GM12878 (cell line): ENCODE measurements at regions not wholly inside any gene's neighbourhood (a gene's known extent, or its start where the extent isn't known, plus 50 kb on each side); places are given as distances from the start of the nearest gene placed in this dataset.

Source experiments
- ATAC-seq: fragments of 200-7000 bp; cut with Tn5 transposase; 3 replicates; pipeline ENCODE4 v1.9.1; 2020; ENCODE audit warnings: mild to moderate bottlenecking, moderate library complexity
- BruUV-seq: library from RNA; stranded (reverse); fragments of 400-500 nt; replicated peaks from 2 replicates; lab custom pipeline; 2021; lab: Mats Ljungman, UMichigan
- CTCF ChIA-PET: fragments of 300-600 bp; sonication (Branson Sonifier 250); formaldehyde crosslinking; extraction: SDS; loops from one replicate; lab custom pipeline; 2021; ENCODE audit warnings: inconsistent platforms; lab: Yijun Ruan, JAX
- POLR2A ChIA-PET: fragments of 350-600 bp; formaldehyde crosslinking; extraction: SDS; loops from one replicate; lab custom pipeline; 2021; ENCODE audit warnings: inconsistent platforms; lab: Charles Lee
- RAD21 ChIA-PET: fragments of 300-600 bp; sonication (Branson Sonifier 250); formaldehyde crosslinking; loops from one replicate; lab custom pipeline; 2023; ENCODE audit warnings: antibody characterized with exemption; ENCODE audit not compliant: unreplicated experiment; lab: Charles Lee
- SMC1A ChIA-PET: fragments of 300-600 bp; sonication (Branson Sonifier 250); formaldehyde crosslinking; loops from one replicate; lab custom pipeline; 2023; ENCODE audit not compliant: unreplicated experiment, uncharacterized antibody; lab: Charles Lee
- DNase-seq: peaks from one replicate; pipeline ENCODE4 v3.0.0-alpha.2; 2011; ENCODE audit warnings: low read depth, low spot score
- FAIRE-seq: peaks from 3 replicates; lab custom pipeline; 2011; peaks lifted over from hg19 to GRCh38; lab: Jason Lieb, UNC
- H2AFZ ChIP-seq: 2 replicates; pipeline ENCODE4 v1.6.0; 2011; ENCODE audit warnings: low read depth, low read length, control low read depth; ENCODE audit not compliant: control insufficient read depth
- H3K27ac ChIP-seq: 2 replicates; pipeline ENCODE4 v1.5.1; 2011; ENCODE audit warnings: control low read depth; ENCODE audit not compliant: control insufficient read depth, insufficient read depth
- H3K27me3 ChIP-seq, 2 experiments: replicated peaks in 1 of 2; 2 replicates each; pipeline versions ENCODE4 v1.6.0 to v1.6.1; 2011; ENCODE audit warnings: low read length in 1 of 2; ENCODE audit not compliant: control insufficient read depth in 2 of 2, insufficient read depth in 2 of 2
- H3K36me3 ChIP-seq, 2 experiments: 2 replicates each; pipeline ENCODE4 v1.5.1; 2011; ENCODE audit warnings: low read length in 1 of 2; ENCODE audit not compliant: control insufficient read depth in 2 of 2, insufficient read depth in 2 of 2
- H3K4me1 ChIP-seq: 2 replicates; pipeline ENCODE4 v1.6.1; 2011; ENCODE audit warnings: mild to moderate bottlenecking, low read length, moderate library complexity, mixed read lengths; ENCODE audit not compliant: control insufficient read depth, insufficient read depth
- H3K4me2 ChIP-seq: 2 replicates; pipeline ENCODE4 v1.6.0; 2011; ENCODE audit warnings: control low read depth; ENCODE audit not compliant: control insufficient read depth, insufficient read depth
- H3K4me3 ChIP-seq: fragments of 200-600 bp; sonication (generic); 2 replicates; pipeline ENCODE4 v1.5.1; 2016
- H3K79me2 ChIP-seq: 2 replicates; pipeline ENCODE4 v1.6.0; 2011; ENCODE audit warnings: low read length; ENCODE audit not compliant: control insufficient read depth, insufficient read depth
- H3K9ac ChIP-seq: 2 replicates; pipeline ENCODE4 v1.8.0; 2011; ENCODE audit warnings: low read length, control low read depth, mixed read lengths; ENCODE audit not compliant: control insufficient read depth, insufficient read depth
- H3K9me3 ChIP-seq: replicated peaks from 3 replicates; pipeline ENCODE4 v1.5.1; 2011; ENCODE audit warnings: mild to moderate bottlenecking, low read length; ENCODE audit not compliant: control insufficient read depth, insufficient read depth
- H4K20me1 ChIP-seq: 2 replicates; pipeline ENCODE4 v1.6.0; 2011; ENCODE audit not compliant: control insufficient read depth, insufficient read depth
- ASH2L ChIP-seq: fragments of 300-600, 200-600 bp; sonication (generic); IDR thresholded peaks from 2 replicates; pipeline ENCODE4 v1.6.1; 2017; ENCODE audit warnings: low read depth, mild to moderate bottlenecking, borderline replicate concordance
- BCL11A ChIP-seq: IDR thresholded peaks from 2 replicates; pipeline ENCODE4 v1.6.1; 2011; ENCODE audit warnings: low read depth, low read length
- BRCA1 ChIP-seq: IDR thresholded peaks from 2 replicates; pipeline ENCODE4 v1.6.1; 2011; ENCODE audit warnings: low read depth, low read length, improper control_type of control experiment
- CBX3 ChIP-seq: fragments of 200-600 bp; sonication (generic); IDR thresholded peaks from 2 replicates; pipeline ENCODE4 v1.6.1; 2016; ENCODE audit warnings: low read depth, borderline replicate concordance
- CEBPB ChIP-seq, 2 experiments: fragments of 150-350 bp in 1 of 2; IDR thresholded peaks; 2 replicates each; pipeline ENCODE4 v1.6.1; 2012 to 2014; ENCODE audit warnings: low read depth in 2 of 2, low read length in 2 of 2, borderline replicate concordance in 1 of 2, inconsistent platforms in 1 of 2
- MEF2A ChIP-seq: IDR thresholded peaks from 2 replicates; pipeline ENCODE4 v1.6.1; 2011; ENCODE audit warnings: low read depth, mild to moderate bottlenecking, low read length, moderate library complexity; ENCODE audit not compliant: insufficient read depth
- MXI1 ChIP-seq: fragments of 150-350 bp; IDR thresholded peaks from 2 replicates; pipeline ENCODE4 v1.6.1; 2011; ENCODE audit warnings: low read depth, mild to moderate bottlenecking, inconsistent platforms, low read length, improper control_type of control experiment
- NBN ChIP-seq: fragments of 450-650 bp; IDR thresholded peaks from 2 replicates; pipeline ENCODE4 v1.6.1; 2016
- NR2F1 ChIP-seq: fragments of 450-650 bp; conservative IDR thresholded peaks from 2 replicates; pipeline ENCODE4 v1.6.1; 2017; ENCODE audit warnings: mild to moderate bottlenecking
- PAX5 ChIP-seq: IDR thresholded peaks from 2 replicates; pipeline ENCODE4 v1.6.1; 2011; ENCODE audit warnings: low read depth, low read length, borderline replicate concordance
- POLR2AphosphoS2 ChIP-seq: IDR thresholded peaks from 2 replicates; pipeline ENCODE4 v1.6.1; 2011; ENCODE audit warnings: low read depth, mild to moderate bottlenecking, low read length, improper control_type of control experiment, moderate library complexity
- POLR2AphosphoS5 ChIP-seq: IDR thresholded peaks from 2 replicates; pipeline ENCODE4 v1.6.1; 2011; ENCODE audit warnings: mild to moderate bottlenecking, low read length, inconsistent platforms
- RAD51 ChIP-seq: fragments of 450-650 bp; IDR thresholded peaks from 2 replicates; pipeline ENCODE4 v1.6.1; 2016; ENCODE audit warnings: moderate library complexity, mild to moderate bottlenecking, inconsistent platforms
- RB1 ChIP-seq: fragments of 450-650 bp; formaldehyde crosslinking; IDR thresholded peaks from 2 replicates; pipeline ENCODE4 v1.6.1; 2017; ENCODE audit warnings: mild to moderate bottlenecking, borderline replicate concordance
- RUNX3 ChIP-seq: IDR thresholded peaks from 2 replicates; pipeline ENCODE4 v1.6.1; 2012; ENCODE audit warnings: low read length, inconsistent platforms
- SREBF2 ChIP-seq: IDR thresholded peaks from 2 replicates; pipeline ENCODE4 v1.6.1; 2012; ENCODE audit warnings: mild to moderate bottlenecking, low read length
- ZNF217 ChIP-seq: fragments of 450-650 bp; IDR thresholded peaks from 2 replicates; pipeline ENCODE4 v1.6.1; 2017; ENCODE audit warnings: antibody characterized with exemption, mild to moderate bottlenecking
- ZNF384 ChIP-seq: IDR thresholded peaks from 2 replicates; pipeline ENCODE4 v1.6.1; 2012; ENCODE audit warnings: low read depth, mild to moderate bottlenecking, low read length, improper control_type of control experiment, borderline replicate concordance
- in situ Hi-C: fragments of 300-500 bp; cut with MboI; formaldehyde crosslinking; loops from 9 replicates; pipeline ENCODE4 v1.14.3; 2018; ENCODE audit warnings: mixed read lengths
- intact Hi-C: fragments of 100-400 bp; cut with micrococcal nuclease; formaldehyde crosslinking; loops from one replicate; pipeline ENCODE4 v1.14.2; 2022; ENCODE audit not compliant: unreplicated experiment
- TF ChIP-seq, protein P1 (sequence below): fragments of 450-650 bp; IDR thresholded peaks from 2 replicates; pipeline ENCODE4 v1.6.1; 2017; ENCODE audit warnings: borderline replicate concordance

DNA sequence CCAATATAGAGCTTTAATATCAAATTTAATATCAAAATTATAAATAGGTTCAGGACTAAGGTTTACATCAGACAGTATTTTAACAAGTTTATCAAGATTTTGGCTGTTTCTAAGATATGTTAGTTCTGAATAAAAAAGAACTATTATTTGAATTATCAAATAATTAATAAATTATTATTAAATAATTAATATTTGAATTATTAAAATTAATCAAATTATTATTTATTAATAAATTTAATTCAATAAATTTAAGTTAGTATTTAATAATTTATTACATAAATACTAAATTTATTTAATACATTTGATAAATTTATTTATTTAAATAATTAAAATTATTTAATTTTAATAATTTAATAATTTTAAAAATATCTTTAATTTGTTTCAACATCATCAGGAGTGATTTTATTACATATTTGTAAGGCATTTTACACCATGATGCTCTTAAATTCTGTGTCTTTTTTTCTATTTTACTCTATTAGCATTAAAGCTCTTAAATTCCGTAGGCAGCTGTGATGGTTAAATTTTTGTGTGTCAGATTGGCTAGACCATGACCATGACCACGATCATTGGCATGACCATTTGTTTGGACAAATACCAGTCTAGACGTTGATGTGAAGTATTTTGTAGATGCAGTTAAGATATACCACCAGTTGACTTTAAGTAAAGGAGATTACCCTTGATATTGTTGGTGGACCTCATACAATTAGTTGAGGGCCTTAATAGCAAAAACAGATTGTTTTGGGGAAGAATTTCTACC, 82.6 kb downstream of the BBS10 start (continued):
- no peak for TF ChIP-seq RB1

DNA sequence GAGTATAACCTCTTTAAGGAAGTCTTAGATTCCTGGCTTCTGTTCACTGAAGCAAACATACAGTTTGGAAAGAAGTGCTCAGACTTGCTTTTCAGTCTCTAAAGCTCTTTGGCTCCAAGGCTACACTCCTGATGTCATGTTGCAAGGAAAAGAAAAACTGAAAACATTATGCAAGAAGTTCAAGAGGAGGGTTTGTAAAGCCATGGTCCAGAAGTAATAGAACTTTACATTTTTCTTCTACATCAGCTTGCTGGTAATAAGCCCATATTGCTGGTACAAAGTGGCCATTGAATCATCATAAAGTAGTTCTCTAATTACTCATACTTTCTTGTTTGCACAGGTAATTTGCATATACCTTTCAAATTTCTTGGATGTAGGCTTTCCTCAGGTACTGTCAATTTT, 83.6 kb downstream of the BBS10 start:
- FAIRE-seq = no peak
- RAD21 ChIA-PET = no interaction called here

More for the DNA sequence above, 83.6 kb downstream of the BBS10 start:
- ATAC-seq (no peak), DNase-seq (no peak)
- H3K4me2 ChIP-seq = no peak overlapping the region
- TF ChIP-seq SREBF2 = no peak
- TF ChIP-seq NBN = no peak
- TF ChIP-seq RUNX3 = no peak
- no peak for TF ChIP-seq BRCA1
- TF ChIP-seq PAX5 = no peak
- TF ChIP-seq ASH2L = no peak
- TF ChIP-seq NR2F1 = no peak
- TF ChIP-seq, protein P1, sequence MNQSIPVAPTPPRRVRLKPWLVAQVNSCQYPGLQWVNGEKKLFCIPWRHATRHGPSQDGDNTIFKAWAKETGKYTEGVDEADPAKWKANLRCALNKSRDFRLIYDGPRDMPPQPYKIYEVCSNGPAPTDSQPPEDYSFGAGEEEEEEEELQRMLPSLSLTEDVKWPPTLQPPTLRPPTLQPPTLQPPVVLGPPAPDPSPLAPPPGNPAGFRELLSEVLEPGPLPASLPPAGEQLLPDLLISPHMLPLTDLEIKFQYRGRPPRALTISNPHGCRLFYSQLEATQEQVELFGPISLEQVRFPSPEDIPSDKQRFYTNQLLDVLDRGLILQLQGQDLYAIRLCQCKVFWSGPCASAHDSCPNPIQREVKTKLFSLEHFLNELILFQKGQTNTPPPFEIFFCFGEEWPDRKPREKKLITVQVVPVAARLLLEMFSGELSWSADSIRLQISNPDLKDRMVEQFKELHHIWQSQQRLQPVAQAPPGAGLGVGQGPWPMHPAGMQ = no peak
- TF ChIP-seq RAD51 = no peak
- no peak for TF ChIP-seq CBX3
- no peak for TF ChIP-seq ZNF217
- TF ChIP-seq MEF2A = no peak
- no peak for TF ChIP-seq POLR2AphosphoS2
- no peak for TF ChIP-seq MXI1
- no peak for TF ChIP-seq ZNF384
- no peak for TF ChIP-seq POLR2AphosphoS5
- no peak for TF ChIP-seq CEBPB (IDR thresholded peaks at IDR 0.05; ENCODE audit: borderline replicate concordance in 1 of 2, low read depth in 2 of 2, low read length in 2 of 2)
- no peak for TF ChIP-seq BCL11A
- no peaks in the 10 kb centered on the region for H3K79me2 ChIP-seq
- SMC1A ChIA-PET = interaction anchor here (1.2 kb wide), 2 partner anchors 12 to 13 kb away, joined by 3 read pairs; no protein-coding TSS in a partner anchor
- H2AFZ ChIP-seq = no peak overlapping the region
- CTCF ChIA-PET = no interaction called here
- no peaks in the 10 kb centered on the region for H4K20me1 ChIP-seq
- POLR2A ChIA-PET = no interaction called here
- H3K4me1 ChIP-seq = no peaks in the 10 kb centered on the region
- intact Hi-C loops = no loop called here
- no peaks in the 10 kb centered on the region; a peak in 1 of 4 replicates for H3K27me3 ChIP-seq
- no peaks in the 10 kb centered on the region for H3K36me3 ChIP-seq
- no peaks in the 10 kb centered on the region for H3K9me3 ChIP-seq
- BruUV-seq = no TSS peak
- in situ Hi-C loops = no loop called here
- no peak overlapping the region for H3K9ac ChIP-seq
- H3K27ac ChIP-seq = no peak overlapping the region
- no peak overlapping the region for H3K4me3 ChIP-seq
